ENCODE measurements at regions not wholly inside any gene's neighbourhood (a gene's known extent, or its start where the extent isn't known, plus 50 kb on each side); places are given as distances from the start of the nearest gene placed in this dataset.

DNA sequence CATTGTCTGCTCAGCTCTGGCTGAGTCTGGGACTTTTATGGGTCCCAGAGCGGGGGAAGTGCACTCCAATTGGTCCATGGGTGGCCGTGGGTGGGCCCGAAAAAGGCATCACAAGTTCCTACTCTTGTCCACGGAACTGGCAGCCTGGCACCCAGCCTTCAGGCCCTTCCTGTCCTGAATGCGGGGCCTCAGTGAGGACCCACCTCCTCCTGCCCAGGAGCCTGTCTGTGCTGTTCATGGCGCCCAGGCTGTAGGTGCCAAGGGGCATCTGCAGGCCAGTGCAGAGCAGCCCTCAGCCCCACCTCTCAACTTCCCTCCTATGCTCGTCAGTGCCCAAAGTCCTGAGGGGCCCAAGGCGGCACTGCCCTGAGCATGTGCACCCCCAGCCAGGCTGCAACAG, 411.7 kb upstream of the KIRREL3 start:
- ATAC-seq (no peak), DNase-seq (no peak)
- TF ChIP-seq, protein P1, sequence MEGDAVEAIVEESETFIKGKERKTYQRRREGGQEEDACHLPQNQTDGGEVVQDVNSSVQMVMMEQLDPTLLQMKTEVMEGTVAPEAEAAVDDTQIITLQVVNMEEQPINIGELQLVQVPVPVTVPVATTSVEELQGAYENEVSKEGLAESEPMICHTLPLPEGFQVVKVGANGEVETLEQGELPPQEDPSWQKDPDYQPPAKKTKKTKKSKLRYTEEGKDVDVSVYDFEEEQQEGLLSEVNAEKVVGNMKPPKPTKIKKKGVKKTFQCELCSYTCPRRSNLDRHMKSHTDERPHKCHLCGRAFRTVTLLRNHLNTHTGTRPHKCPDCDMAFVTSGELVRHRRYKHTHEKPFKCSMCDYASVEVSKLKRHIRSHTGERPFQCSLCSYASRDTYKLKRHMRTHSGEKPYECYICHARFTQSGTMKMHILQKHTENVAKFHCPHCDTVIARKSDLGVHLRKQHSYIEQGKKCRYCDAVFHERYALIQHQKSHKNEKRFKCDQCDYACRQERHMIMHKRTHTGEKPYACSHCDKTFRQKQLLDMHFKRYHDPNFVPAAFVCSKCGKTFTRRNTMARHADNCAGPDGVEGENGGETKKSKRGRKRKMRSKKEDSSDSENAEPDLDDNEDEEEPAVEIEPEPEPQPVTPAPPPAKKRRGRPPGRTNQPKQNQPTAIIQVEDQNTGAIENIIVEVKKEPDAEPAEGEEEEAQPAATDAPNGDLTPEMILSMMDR (IDR thresholded peaks at IDR 0.05) = no peak
- Histone ChIP-seq H3K27ac (no peak overlapping the region), H3K4me1 (no peaks in the 10 kb centered on the region), H3K27me3 (no peaks in the 10 kb centered on the region), H3K36me3 (no peaks in the 10 kb centered on the region), H3K9me3 (peaks cover 0 to 31% of the 10 kb centered on the region in 2 donors), H3K4me3 (no peak overlapping the region)
- intact Hi-C loops (cut with DNase I) = no loop called here

DNA sequence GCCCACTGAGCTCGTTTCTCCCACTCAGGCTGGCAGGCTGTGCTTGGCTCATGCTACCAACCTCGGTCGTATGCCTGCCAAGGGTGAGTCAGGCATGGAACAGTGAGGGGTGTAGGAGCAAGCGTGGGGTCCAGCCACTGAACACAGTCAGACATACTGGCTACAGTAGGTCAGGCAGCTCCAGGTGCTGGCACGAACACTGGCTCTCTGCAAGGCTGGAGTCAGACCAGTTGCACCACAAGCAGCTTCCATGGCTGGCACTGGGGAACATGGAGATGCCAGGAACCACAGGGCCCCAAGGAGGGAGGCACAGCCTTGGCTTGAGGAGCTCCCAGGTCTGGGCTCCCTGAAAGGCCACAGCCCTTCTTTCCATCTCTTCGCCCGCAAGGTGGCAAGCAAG, 410.7 kb upstream of the KIRREL3 start:
- Histone ChIP-seq H3K27ac (no peak overlapping the region), H3K27me3 (no peaks in the 10 kb centered on the region), H3K9me3 (peaks cover 0 to 31% of the 10 kb centered on the region in 2 donors), H3K36me3 (no peaks in the 10 kb centered on the region), H3K4me3 (no peak overlapping the region), H3K4me1 (no peaks in the 10 kb centered on the region)
- TF ChIP-seq, protein P1 (IDR thresholded peaks at IDR 0.05) = no peak
- ATAC-seq = no peak
- intact Hi-C loops (cut with DNase I) = no loop called here
- peak in 1 of 4 donors; percentile 43 for DNase-seq

DNA sequence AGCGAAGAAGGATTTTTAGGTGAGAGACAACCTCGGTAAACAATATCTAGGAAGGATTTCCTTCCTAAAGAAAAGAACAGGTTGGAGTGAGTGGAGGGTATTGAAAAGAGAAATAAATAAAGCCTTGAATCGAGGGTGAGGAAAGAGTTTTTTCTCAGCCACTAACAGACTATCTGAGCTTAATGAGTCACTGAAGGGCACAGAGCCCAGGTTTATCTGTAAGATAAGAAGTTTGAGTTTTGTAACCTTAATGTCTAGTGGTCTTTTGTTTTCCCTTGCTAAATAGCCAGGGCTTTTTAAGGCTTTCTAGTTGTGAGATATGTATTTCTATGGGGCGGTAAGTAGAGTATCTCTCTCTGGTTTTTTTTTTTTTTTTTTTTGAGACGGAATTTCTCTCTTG, 394.5 kb upstream of the KIRREL3 start:
- H3K9me3 ChIP-seq = no peaks in the 10 kb centered on the region
- no peaks in the 10 kb centered on the region for H3K4me1 ChIP-seq
- no peaks in the 10 kb centered on the region for H3K27me3 ChIP-seq
- no peak for ATAC-seq
- no peak overlapping the region for H3K4me3 ChIP-seq
- intact Hi-C loops (cut with DNase I) = no loop called here
- H3K36me3 ChIP-seq = no peaks in the 10 kb centered on the region
- TF ChIP-seq, protein P1 (IDR thresholded peaks at IDR 0.05) = no peak
- H3K27ac ChIP-seq = no peak overlapping the region
- no peak for DNase-seq

DNA sequence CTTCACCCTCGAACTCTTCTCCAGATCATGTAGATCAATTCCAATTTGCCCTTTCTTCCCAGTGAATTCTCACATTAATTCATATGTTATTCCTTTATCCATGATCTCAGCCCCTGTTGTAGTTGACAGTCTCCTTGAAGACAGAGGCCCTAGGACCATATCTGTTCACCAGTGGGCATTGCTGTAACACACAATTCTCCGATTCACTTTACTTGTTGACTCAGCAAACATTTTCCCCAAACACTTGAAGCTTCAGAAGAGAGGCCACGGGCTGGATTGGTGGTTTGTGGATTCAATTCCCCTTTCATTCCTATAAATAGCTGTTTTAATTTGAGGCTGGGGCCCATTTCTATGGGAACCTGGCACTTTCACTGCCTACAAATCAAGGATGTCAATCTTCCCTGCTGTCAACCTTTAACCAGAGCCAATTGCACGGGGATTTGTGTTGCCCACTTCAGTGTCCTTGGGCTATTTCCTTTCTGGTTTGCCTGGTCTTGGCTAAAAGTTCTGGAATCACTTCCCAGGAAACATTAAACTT, 393.0 kb upstream of the KIRREL3 start:
- Histone ChIP-seq H3K9me3 (no peaks in the 10 kb centered on the region), H3K4me3 (no peak overlapping the region), H3K27ac (no peak overlapping the region), H3K4me1 (no peaks in the 10 kb centered on the region), H3K36me3 (no peaks in the 10 kb centered on the region), H3K27me3 (no peaks in the 10 kb centered on the region)
- TF ChIP-seq, protein P1 (IDR thresholded peaks at IDR 0.05) = no peak
- no peak for ATAC-seq
- DNase-seq = no peak
- intact Hi-C loops (cut with DNase I) = no loop called here

DNA sequence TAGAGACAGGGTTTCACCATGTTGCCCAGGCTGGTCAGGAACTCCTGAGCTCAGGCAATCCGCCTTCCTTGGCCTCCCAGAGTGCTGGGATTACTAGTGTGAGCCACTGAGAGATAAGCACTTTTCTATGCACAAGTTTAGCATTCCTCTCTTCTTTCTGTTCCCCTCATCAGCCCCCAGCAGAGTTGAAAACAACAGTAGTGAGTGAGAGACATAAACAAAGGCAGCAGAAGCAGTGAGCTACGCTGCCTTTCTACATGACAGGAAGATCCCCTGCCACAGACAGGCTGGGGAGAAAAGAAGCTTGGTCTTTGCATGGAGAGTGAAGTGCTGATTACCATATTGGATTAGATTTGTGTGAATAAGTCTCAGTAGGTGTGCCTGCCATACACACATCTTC, 392.0 kb upstream of the KIRREL3 start:
- Histone ChIP-seq H3K4me1 (no peaks in the 10 kb centered on the region), H3K4me3 (no peak overlapping the region), H3K27me3 (no peaks in the 10 kb centered on the region), H3K27ac (no peak overlapping the region), H3K9me3 (no peaks in the 10 kb centered on the region), H3K36me3 (no peaks in the 10 kb centered on the region)
- DNase-seq (no peak), ATAC-seq (no peak)
- intact Hi-C loops (cut with DNase I) = no loop called here
- TF ChIP-seq, protein P1 (IDR thresholded peaks at IDR 0.05) = no peak
